ENCODE measurements at regions not wholly inside any gene's neighbourhood (a gene's known extent, or its start where the extent isn't known, plus 50 kb on each side); places are given as distances from the start of the nearest gene placed in this dataset.

DNA sequence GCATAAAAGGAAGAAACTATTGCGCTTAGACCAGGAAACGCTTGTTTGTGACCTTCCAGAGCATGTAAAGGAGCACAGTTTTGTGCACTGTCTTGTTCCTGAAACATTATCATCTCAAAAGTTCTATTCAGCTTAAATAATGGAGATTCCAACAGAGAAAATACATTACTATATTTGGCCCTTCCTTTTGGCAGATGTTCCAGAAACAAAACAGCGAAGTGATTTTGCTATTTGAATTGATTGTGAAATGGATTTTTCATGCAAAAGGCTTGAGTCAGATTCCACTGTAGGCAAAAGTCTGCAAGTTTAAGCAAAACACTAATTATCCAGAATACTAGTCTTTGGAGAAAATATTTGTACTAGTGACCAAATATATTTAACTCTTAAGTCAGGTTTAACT, 80.3 kb upstream of the PTBP2 start:
- H3K36me3 ChIP-seq: no peaks in the 10 kb centered on the region
- TF ChIP-seq, protein P1, sequence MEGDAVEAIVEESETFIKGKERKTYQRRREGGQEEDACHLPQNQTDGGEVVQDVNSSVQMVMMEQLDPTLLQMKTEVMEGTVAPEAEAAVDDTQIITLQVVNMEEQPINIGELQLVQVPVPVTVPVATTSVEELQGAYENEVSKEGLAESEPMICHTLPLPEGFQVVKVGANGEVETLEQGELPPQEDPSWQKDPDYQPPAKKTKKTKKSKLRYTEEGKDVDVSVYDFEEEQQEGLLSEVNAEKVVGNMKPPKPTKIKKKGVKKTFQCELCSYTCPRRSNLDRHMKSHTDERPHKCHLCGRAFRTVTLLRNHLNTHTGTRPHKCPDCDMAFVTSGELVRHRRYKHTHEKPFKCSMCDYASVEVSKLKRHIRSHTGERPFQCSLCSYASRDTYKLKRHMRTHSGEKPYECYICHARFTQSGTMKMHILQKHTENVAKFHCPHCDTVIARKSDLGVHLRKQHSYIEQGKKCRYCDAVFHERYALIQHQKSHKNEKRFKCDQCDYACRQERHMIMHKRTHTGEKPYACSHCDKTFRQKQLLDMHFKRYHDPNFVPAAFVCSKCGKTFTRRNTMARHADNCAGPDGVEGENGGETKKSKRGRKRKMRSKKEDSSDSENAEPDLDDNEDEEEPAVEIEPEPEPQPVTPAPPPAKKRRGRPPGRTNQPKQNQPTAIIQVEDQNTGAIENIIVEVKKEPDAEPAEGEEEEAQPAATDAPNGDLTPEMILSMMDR (IDR thresholded peaks at IDR 0.05; ENCODE audit: low read depth, low read length): no peak
- no peaks in the 10 kb centered on the region for H3K27me3 ChIP-seq
- H3K4me1 ChIP-seq: peaks cover 7% of the 10 kb centered on the region
- H3K4me3 ChIP-seq (ENCODE audit: low read depth, low read length): no peak overlapping the region
- DNase-seq: no peak
- no peaks in the 10 kb centered on the region for H3K9me3 ChIP-seq

DNA sequence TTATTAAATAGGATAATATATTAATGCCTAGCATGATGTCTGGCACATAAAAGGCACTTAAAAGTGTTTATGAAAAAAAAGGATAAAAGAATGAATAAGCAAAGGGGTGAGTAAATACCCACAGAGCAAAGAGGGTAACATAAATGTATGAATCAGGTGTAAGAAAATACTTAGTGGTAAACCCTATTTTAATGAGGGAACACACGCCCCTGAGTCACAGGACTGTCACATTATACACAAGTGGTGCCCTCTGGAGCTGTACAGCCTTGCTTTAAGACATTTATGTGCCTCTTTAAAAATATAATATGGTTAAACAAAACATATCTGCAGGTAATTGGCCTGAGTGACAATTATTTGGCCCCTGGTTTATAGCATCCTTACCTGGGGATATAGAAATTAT, 78.1 kb upstream of the PTBP2 start:
- Histone ChIP-seq H3K4me3 (ENCODE audit: low read depth, low read length) (no peak overlapping the region), H3K27me3 (no peaks in the 10 kb centered on the region), H3K4me1 (peaks cover 7% of the 10 kb centered on the region), H3K36me3 (no peaks in the 10 kb centered on the region), H3K9me3 (no peaks in the 10 kb centered on the region)
- TF ChIP-seq, protein P1 (IDR thresholded peaks at IDR 0.05; ENCODE audit: low read depth, low read length): no peak
- no peak for DNase-seq

DNA sequence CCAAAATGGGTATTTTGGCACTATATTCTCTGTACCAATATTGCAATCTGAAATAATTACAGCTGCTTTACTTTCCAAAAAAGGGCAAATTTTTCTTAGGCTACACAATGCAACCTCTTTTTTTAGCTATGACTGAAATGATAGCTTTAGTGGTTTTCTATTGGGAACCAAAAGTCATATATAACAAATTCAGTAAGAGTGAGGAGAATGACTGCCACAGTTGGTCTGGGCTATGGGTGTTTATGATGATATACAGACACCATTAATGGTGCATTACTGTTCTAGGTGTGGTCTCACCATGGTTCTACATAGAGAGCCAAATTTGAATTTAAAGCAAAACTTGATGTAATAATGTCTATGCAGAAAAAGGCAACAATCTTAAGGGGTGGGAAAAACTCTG, 72.3 kb upstream of the PTBP2 start:
- no peaks in the 10 kb centered on the region for H3K36me3 ChIP-seq

DNA sequence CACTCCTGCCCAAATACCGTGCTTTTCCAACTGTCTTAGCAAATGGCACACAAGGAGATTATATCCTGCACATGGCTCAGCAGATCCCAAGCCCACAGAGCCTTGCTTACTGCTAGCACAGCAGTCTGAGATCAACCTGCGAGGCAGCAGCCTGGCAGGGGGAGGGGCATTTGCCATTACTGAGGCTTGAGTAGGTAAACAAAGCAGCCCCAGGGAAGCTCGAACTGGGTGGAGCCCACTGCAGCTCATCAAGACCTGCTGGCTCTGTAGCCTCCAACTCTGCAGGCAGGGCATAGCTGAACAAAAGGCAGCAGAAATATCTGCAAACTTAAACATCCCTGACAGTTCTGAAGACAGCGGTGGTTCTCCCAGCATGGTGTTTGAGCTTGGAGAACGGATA, 70.1 kb upstream of the PTBP2 start:
- H3K4me1 ChIP-seq: no peaks in the 10 kb centered on the region
- no peak for DNase-seq
- no peak overlapping the region for H3K4me3 ChIP-seq (ENCODE audit: low read depth, low read length)
- H3K36me3 ChIP-seq: no peaks in the 10 kb centered on the region
- H3K9me3 ChIP-seq: no peaks in the 10 kb centered on the region
- H3K27me3 ChIP-seq: no peaks in the 10 kb centered on the region
- TF ChIP-seq, protein P1 (IDR thresholded peaks at IDR 0.05; ENCODE audit: low read depth, low read length): no peak

More for the DNA sequence above, 72.3 kb upstream of the PTBP2 start:
- Histone ChIP-seq H3K4me3 (ENCODE audit: low read depth, low read length) (no peak overlapping the region), H3K9me3 (no peaks in the 10 kb centered on the region), H3K27me3 (no peaks in the 10 kb centered on the region), H3K4me1 (peaks cover 7% of the 10 kb centered on the region)
- TF ChIP-seq, protein P1 (IDR thresholded peaks at IDR 0.05; ENCODE audit: low read depth, low read length): no peak
- DNase-seq: no peak

DNA sequence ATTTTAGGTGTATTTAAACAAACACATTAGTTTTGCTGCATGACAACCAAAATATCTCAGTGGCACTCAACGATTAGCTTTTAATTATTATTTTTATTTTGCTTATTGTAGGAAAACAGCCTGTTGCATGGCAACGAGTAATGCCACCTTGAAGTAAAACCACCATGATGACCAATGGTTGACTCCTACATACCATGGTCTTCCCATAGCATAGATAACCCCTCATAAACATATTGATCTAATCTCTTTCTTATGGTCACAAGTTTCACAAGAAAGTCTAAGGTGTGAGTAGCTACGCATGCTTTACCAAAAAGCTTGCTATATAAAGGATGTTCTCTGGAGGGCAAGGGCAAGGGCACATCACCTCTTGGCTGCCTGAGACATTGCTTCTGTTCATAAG, 61.5 kb upstream of the PTBP2 start:
- H3K27me3 ChIP-seq: no peaks in the 10 kb centered on the region
- H3K4me3 ChIP-seq (ENCODE audit: low read depth, low read length): no peak overlapping the region
- H3K36me3 ChIP-seq: no peaks in the 10 kb centered on the region
- no peaks in the 10 kb centered on the region; the same call in 1 of the 2 replicates for H3K9me3 ChIP-seq
- no peaks in the 10 kb centered on the region for H3K4me1 ChIP-seq
- DNase-seq: no peak
- TF ChIP-seq, protein P1 (IDR thresholded peaks at IDR 0.05; ENCODE audit: low read depth, low read length): no peak

DNA sequence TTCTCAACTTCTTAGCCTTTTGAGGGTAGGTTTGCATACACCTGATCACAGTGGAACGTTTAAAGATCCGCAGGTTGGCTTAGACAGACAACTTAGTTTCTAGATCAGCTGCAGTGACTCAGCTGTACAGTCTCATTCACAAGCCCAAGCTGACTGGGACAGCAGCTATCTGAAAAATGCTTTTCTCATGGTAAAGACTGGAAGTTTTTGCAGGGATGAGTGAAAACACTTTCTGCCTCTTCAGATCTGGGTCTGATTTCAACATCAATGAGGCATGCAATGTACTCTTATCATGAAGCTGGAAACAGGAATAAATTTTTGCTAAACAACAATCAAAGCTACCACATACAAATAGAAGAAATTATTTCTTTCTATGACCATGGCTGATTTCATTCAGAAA, 61.1 kb upstream of the PTBP2 start:
- no peak for DNase-seq
- no peaks in the 10 kb centered on the region; the same call in 1 of the 2 replicates for H3K9me3 ChIP-seq
- TF ChIP-seq, protein P1 (IDR thresholded peaks at IDR 0.05; ENCODE audit: low read depth, low read length): no peak
- H3K36me3 ChIP-seq: no peaks in the 10 kb centered on the region
- H3K4me1 ChIP-seq: no peaks in the 10 kb centered on the region
- H3K4me3 ChIP-seq (ENCODE audit: low read depth, low read length): no peak overlapping the region
- no peaks in the 10 kb centered on the region for H3K27me3 ChIP-seq
